Fibroblast of mammary gland (primary cell): ENCODE measurements at regions not wholly inside any gene's neighbourhood (a gene's known extent, or its start where the extent isn't known, plus 50 kb on each side); places are given as distances from the start of the nearest gene placed in this dataset.
A peak's percentile ranks its signal among the peaks of the same experiment; 100 is the strongest.

Source experiments
- DNase-seq: peaks from one replicate; pipeline ENCODE4 v3.0.0-alpha.2; 2010; ENCODE audit warnings: low read depth
- H3K4me3 ChIP-seq: 2 replicates; pipeline ENCODE4 v1.5.1; 2011; ENCODE audit warnings: low read depth, mild to moderate bottlenecking, low read length, moderate library complexity; ENCODE audit not compliant: control insufficient read depth
- TF ChIP-seq, protein P1 (sequence below): conservative IDR thresholded peaks from 2 replicates; pipeline ENCODE4 v1.5.1; 2011; ENCODE audit warnings: low read depth, low read length, inconsistent platforms; ENCODE audit not compliant: control insufficient read depth, insufficient read depth

DNA sequence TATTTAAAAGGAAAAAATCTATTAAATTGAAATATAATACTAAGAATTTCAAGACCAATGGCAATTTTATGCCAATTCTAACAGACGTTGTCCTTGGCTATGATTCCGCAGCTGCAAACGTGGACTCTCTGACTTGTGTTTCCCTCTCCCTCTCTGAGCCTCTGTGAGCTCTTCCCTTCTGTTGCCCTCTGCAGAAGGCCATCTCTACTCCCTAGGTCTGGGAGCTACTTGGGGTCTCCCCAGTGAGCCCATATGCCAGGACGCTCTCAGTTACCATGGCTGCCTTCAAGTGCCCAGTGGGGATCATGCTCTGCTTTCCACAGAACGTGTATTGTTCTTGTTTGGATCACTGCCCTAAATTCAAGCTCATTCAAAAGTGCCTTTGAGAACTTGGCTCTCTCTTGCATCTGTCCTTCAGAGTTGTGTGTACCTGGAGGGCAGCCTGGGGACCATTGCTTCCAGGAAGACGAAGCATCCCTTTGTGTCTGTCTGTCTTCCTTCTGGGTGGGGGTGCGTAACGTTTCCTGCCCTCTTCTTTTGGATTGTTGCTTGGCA is 97.5 kb upstream of the TSPAN2 start:
- H3K4me3 ChIP-seq = no peak overlapping the region
- no peak for DNase-seq
- TF ChIP-seq, protein P1, sequence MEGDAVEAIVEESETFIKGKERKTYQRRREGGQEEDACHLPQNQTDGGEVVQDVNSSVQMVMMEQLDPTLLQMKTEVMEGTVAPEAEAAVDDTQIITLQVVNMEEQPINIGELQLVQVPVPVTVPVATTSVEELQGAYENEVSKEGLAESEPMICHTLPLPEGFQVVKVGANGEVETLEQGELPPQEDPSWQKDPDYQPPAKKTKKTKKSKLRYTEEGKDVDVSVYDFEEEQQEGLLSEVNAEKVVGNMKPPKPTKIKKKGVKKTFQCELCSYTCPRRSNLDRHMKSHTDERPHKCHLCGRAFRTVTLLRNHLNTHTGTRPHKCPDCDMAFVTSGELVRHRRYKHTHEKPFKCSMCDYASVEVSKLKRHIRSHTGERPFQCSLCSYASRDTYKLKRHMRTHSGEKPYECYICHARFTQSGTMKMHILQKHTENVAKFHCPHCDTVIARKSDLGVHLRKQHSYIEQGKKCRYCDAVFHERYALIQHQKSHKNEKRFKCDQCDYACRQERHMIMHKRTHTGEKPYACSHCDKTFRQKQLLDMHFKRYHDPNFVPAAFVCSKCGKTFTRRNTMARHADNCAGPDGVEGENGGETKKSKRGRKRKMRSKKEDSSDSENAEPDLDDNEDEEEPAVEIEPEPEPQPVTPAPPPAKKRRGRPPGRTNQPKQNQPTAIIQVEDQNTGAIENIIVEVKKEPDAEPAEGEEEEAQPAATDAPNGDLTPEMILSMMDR = no peak

DNA sequence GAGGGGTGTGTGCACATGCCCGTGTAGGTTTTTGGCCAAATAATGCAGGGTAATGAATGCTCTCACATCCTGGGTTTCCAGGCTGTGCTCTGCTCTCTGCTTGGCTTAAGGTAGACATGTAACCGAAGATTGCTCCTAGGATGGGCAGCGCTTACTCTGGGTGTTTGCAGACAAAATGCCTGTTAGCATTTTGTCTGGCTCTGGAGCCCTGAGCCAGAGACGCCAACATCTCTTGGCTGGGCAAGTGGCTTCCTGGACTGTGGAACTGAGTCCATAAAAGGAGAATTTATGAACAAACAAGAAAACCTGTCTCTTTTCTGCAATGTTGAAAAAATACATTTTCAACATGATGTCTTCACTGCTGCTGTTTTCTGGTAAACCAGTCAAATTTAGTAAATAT is 96.0 kb upstream of the TSPAN2 start:
- no peak for DNase-seq
- no peak overlapping the region for H3K4me3 ChIP-seq
- TF ChIP-seq, protein P1 = no peak

DNA sequence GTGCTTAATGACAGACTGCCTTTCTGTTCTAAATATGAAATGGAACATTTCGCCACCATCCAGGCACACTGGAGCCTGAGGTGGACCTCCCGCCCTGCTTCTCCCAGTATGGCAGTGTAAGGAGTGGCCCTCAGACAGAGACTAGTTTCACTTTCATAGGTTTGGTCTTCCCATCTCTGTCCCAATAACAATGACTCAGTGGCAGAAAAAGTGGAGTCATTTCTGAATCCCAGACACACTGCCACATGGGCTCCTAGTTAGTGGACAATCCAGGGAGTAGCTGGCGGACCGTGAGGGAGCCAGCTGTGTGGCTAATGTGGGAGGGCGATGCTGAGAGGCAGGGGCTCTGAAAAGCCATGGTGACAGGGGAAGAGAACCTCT is 95.6 kb upstream of the TSPAN2 start:
- TF ChIP-seq, protein P1 = no peak
- DNase-seq = peak; percentile 87
- H3K4me3 ChIP-seq = no peak overlapping the region

DNA sequence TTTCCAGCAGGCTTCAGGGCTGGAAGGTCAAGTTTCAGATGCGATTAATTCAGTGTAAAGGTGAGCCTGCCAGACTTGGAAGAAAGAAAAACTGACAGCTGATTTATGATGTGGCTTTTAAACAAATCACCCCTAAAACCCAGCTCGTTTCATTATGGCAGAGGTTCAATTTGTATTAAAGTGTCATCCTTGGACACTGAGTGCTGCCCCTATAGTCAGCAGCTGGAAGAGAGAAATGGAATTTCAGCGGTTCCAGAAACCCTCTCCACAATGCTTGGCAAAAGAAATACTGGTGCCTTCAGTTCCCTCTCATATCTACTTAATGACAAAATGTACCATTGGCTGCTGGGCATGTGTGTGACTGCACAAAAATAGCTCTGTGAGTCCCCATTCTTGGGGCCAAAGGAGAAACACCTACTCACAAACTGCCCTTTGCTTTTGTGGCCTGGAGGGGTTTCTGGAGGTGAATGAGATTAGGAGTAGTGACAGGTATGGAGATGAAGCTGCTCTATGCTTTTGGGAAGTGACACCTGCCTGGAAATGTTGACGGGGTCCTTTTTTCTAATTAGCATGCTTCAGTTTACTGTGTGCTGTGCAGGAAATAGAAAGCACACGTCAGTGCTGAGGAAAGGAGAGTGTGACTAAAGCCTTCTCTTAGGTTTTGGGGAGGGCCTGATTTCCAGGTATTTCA is 95.1 kb upstream of the TSPAN2 start:
- TF ChIP-seq, protein P1 = peak; percentile 16
- DNase-seq = peak; percentile 66
- no peak overlapping the region for H3K4me3 ChIP-seq

DNA sequence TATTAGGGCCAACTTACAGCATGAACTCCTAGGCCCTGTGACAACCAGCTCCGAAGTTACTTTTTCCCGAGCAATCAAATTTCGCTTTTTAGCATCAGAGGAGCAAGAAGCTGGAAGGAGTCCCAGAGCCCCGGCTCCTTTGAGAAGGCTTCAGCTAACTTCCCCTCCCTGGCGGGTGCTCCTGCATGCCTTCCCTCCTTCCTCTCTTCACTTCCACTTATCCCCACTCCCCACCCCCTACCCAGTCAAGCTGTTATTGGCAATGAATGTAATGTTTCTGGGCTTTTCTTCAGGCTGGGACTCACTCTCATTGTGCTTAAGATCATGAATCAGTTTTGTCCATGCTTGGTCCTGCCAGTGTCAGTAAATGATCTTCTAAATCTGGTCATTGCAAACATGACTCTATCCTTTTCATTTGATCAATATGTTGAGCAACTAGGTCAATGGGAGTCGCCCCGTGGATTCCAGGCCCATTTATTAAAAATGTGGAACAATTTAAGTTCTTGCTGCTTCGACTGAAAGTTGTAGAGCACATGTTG is 94.5 kb upstream of the TSPAN2 start:
- DNase-seq = no peak
- no peak overlapping the region for H3K4me3 ChIP-seq
- TF ChIP-seq, protein P1 = no peak

DNA sequence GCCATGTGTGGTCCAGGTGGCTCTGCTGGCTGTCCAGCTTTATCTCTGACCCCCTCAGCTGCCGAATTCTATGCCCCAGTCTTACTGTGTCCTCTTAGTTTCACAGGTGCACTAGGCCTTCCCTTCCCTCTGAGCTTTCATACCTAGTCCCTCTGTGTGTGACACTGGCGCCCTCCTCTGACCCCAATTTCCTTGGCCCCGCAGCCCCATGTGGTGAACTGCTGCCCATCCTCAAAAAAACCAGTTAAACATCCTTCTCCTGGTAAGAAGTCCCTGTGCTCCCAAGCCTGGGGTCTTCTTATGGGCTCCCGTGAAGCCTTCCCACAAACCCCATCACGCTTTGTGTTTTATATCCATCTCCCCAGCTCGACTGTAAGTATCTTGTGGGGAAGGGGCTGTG is 93.9 kb upstream of the TSPAN2 start:
- no peak for DNase-seq
- H3K4me3 ChIP-seq = no peak overlapping the region
- TF ChIP-seq, protein P1 = no peak
